GM13977 (cell line): ENCODE measurements at regions not wholly inside any gene's neighbourhood (a gene's known extent, or its start where the extent isn't known, plus 50 kb on each side); places are given as distances from the start of the nearest gene placed in this dataset.

Experiments
- DNase-seq: peaks from one replicate; pipeline ENCODE4 v3.0.0; 2012; ENCODE audit warnings: low spot score
- in situ Hi-C: fragments of 300-500 bp; cut with MboI; formaldehyde crosslinking; loops from one replicate; pipeline ENCODE4 v1.12.0; 2022; ENCODE audit warnings: low sequenced_read_pairs, low pct_unique_long_range_greater_than_20kb, mixed read lengths, inconsistent platforms; ENCODE audit not compliant: unreplicated experiment
- TF ChIP-seq, protein P1 (sequence below): IDR thresholded peaks from 2 replicates; pipeline ENCODE4 v1.5.1; 2012; ENCODE audit warnings: mild to moderate bottlenecking, control low read depth; ENCODE audit not compliant: insufficient read depth; ENCODE audit errors: extremely low read depth, missing control alignments

DNA sequence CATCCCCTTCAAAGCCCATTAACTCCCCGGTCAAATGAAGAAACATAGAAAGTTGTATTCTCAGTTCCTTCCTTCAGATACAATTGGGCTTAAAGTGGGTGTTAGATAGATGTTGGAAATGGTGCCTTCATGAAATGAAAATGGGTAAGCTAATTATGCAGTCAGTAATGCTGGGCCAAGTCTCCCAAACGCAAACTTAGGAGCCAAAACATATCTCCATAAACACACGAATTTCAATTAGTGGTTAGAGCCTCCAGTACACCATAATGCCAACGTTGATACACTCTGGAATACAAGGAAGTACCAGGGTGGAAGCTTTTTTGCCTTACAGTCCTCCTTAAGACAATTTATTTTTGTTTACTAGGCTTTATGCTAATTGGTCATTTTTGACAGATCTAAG lies 1059.0 kb downstream of the TUSC7 start:
- no peak for DNase-seq
- TF ChIP-seq, protein P1, sequence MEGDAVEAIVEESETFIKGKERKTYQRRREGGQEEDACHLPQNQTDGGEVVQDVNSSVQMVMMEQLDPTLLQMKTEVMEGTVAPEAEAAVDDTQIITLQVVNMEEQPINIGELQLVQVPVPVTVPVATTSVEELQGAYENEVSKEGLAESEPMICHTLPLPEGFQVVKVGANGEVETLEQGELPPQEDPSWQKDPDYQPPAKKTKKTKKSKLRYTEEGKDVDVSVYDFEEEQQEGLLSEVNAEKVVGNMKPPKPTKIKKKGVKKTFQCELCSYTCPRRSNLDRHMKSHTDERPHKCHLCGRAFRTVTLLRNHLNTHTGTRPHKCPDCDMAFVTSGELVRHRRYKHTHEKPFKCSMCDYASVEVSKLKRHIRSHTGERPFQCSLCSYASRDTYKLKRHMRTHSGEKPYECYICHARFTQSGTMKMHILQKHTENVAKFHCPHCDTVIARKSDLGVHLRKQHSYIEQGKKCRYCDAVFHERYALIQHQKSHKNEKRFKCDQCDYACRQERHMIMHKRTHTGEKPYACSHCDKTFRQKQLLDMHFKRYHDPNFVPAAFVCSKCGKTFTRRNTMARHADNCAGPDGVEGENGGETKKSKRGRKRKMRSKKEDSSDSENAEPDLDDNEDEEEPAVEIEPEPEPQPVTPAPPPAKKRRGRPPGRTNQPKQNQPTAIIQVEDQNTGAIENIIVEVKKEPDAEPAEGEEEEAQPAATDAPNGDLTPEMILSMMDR, result no peak
- in situ Hi-C loops, result no loop called here

DNA sequence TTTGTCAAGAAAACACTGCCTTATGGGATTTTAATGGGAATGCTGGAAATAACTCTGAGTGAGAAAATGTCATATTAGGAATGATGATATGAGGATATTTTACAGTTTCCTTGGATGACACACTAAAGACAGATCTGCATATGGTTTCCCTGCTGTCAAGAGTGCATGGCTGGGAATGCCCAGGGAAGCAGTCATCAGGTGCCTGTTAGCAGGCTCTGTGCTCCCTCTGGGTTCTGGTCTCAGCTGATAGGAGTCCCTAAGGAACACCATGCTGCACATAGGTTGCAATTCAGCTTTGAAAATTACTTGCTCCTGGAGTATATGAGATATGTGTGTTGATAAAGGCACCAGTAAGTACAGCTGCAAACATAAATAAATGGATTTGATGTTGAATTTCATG lies 1064.6 kb downstream of the TUSC7 start:
- TF ChIP-seq, protein P1, result no peak
- in situ Hi-C loops, result no loop called here
- no peak for DNase-seq

DNA sequence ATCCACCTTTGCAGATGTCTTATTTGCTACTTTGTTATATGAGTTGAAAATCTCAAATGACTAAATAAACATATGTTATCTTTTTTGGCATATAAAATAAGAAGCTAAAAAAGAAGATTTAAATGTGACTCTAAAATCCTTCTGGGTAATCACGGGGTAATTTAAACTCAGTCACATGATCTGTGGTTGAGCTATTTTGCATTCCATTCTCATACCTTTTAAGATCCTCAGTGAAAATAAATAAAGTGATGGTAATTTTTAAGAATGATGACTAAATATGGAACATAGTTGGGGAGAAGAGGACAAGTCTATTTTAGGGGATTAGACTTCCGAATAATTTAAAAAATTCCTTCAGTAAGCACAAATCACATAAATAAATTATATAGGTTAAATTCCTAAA lies 1076.8 kb downstream of the TUSC7 start:
- in situ Hi-C loops, result no loop called here
- DNase-seq, result no peak
- TF ChIP-seq, protein P1, result no peak

- in situ Hi-C loops, result no loop called here
- no peak for DNase-seq
- TF ChIP-seq, protein P1, result no peak
Measured at GRCh38 chr3:117788061-117788460, 1078.5 kb downstream of the TUSC7 start.

- TF ChIP-seq, protein P1, result no peak
- in situ Hi-C loops, result no loop called here
Measured at GRCh38 chr3:117788506-117788905, 1078.9 kb downstream of the TUSC7 start.

GRCh38 chr3:117790235-117790987 lies 1080.8 kb downstream of the TUSC7 start:
- TF ChIP-seq, protein P1, result no peak
- in situ Hi-C loops, result no loop called here
- no peak for DNase-seq

More at GRCh38 chr3:117788506-117788905, 1078.9 kb downstream of the TUSC7 start:
- no peak for DNase-seq
